ENCODE measurements at regions not wholly inside any gene's neighbourhood (a gene's known extent, or its start where the extent isn't known, plus 50 kb on each side); places are given as distances from the start of the nearest gene placed in this dataset.
A peak's percentile ranks its signal among the peaks of the same experiment; 100 is the strongest.

DNA sequence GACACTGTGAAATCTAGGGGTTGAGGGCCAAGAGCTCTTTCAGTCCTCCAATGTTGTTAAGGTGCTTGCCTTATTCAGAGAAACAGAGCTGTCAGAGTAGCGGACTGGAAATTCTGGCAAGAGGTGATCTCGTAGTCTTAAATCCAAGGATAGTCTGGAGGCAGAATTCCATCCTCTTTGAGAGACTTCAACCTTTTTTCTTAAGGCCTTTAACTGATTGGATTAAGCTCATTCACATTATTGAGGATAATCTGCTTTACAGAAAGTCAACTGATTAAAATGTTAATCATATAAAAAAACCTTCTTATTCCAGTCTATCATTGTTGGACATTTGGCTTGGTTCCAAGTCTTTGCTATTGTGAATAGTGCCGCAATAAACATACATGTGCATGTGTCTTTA lies 243.1 kb upstream of the COX7C start:
- FAIRE-seq (no peak), DNase-seq (ENCODE audit: low read depth) (no peak)
- H3K4me3 ChIP-seq (ENCODE audit: low read depth, low read length) = no peak overlapping the region
- TF ChIP-seq, protein P1, sequence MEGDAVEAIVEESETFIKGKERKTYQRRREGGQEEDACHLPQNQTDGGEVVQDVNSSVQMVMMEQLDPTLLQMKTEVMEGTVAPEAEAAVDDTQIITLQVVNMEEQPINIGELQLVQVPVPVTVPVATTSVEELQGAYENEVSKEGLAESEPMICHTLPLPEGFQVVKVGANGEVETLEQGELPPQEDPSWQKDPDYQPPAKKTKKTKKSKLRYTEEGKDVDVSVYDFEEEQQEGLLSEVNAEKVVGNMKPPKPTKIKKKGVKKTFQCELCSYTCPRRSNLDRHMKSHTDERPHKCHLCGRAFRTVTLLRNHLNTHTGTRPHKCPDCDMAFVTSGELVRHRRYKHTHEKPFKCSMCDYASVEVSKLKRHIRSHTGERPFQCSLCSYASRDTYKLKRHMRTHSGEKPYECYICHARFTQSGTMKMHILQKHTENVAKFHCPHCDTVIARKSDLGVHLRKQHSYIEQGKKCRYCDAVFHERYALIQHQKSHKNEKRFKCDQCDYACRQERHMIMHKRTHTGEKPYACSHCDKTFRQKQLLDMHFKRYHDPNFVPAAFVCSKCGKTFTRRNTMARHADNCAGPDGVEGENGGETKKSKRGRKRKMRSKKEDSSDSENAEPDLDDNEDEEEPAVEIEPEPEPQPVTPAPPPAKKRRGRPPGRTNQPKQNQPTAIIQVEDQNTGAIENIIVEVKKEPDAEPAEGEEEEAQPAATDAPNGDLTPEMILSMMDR (IDR thresholded peaks at IDR 0.05; ENCODE audit: insufficient read depth, low read length, severe bottlenecking) = no peak
- H3K27me3 ChIP-seq (ENCODE audit: control insufficient read depth, insufficient read depth, low read length) = no peaks in the 10 kb centered on the region
- H3K36me3 ChIP-seq (ENCODE audit: control insufficient read depth, insufficient read depth, low read length) = no peaks in the 10 kb centered on the region

DNA sequence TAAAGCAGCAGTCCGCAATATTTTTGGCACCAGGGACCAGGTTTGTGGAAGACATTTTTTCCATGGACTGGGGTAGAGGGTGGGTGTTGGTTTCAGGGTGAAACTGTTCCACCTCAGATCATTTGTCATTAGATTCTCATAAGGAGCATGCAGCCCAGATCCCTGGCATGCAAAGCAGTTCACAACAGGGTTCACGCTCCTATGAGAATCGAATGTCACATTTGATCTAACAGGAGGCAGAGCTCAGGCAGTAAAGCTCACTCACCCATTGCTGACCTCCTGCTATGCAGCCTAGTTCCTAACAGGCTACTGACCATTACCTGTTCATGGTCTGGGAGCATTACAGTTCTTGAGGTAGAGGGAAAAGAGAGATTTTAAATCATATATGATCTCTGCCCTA lies 241.5 kb upstream of the COX7C start:
- no peaks in the 10 kb centered on the region for H3K27me3 ChIP-seq (ENCODE audit: control insufficient read depth, insufficient read depth, low read length)
- TF ChIP-seq, protein P1 (IDR thresholded peaks at IDR 0.05; ENCODE audit: insufficient read depth, low read length, severe bottlenecking) = no peak
- no peak overlapping the region for H3K4me3 ChIP-seq (ENCODE audit: low read depth, low read length)
- FAIRE-seq = no peak
- H3K36me3 ChIP-seq (ENCODE audit: control insufficient read depth, insufficient read depth, low read length) = no peaks in the 10 kb centered on the region
- no peak for DNase-seq (ENCODE audit: low read depth)

DNA sequence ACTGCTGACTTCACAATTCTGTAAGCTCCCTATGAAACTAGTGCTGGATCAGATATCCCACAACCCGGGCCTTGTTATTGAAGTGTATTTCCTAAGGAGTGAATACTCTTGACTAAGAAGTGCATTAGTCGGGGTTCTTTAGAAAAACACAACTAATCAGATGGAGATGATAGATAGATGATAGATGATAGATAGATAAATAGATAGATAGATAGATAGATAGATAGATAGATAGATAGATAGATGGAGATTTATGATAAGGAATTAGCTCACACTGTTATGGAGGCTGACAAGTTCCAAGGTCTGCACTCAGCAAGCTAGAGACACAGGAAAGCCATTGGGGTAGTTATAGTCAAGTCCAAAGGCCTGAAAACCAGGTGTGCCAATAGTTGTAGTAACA lies 214.6 kb upstream of the COX7C start:
- no peak overlapping the region for H3K4me3 ChIP-seq (ENCODE audit: low read depth, low read length)
- TF ChIP-seq, protein P1 (IDR thresholded peaks at IDR 0.05; ENCODE audit: insufficient read depth, low read length, severe bottlenecking) = no peak
- no peak for FAIRE-seq
- DNase-seq (ENCODE audit: low read depth) = no peak
- H3K36me3 ChIP-seq (ENCODE audit: control insufficient read depth, insufficient read depth, low read length) = no peaks in the 10 kb centered on the region
- H3K27me3 ChIP-seq (ENCODE audit: control insufficient read depth, insufficient read depth, low read length) = no peaks in the 10 kb centered on the region

DNA sequence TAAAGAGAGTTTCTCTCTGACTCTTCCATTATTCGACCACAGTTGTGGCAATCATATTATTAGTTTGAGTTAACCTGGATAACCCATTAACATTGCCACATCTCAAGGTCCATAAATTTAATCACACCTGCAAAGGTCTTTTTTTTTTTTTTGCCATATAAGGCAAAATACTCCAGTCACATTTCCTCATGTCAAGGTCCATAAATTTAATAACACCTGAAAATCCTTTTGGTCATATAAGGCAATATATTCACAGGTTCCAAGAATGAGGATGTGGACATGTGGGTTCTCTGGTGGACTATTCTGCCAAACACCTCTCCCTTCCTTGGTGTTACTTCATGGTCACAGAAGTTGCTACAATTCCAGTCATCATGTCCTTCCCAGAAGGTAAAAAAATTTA lies 213.5 kb upstream of the COX7C start:
- no peaks in the 10 kb centered on the region for H3K36me3 ChIP-seq (ENCODE audit: control insufficient read depth, insufficient read depth, low read length)
- no peak overlapping the region for H3K4me3 ChIP-seq (ENCODE audit: low read depth, low read length)
- DNase-seq (ENCODE audit: low read depth) (no peak), FAIRE-seq (no peak)
- H3K27me3 ChIP-seq (ENCODE audit: control insufficient read depth, insufficient read depth, low read length) = no peaks in the 10 kb centered on the region
- TF ChIP-seq, protein P1 (IDR thresholded peaks at IDR 0.05; ENCODE audit: insufficient read depth, low read length, severe bottlenecking) = no peak

DNA sequence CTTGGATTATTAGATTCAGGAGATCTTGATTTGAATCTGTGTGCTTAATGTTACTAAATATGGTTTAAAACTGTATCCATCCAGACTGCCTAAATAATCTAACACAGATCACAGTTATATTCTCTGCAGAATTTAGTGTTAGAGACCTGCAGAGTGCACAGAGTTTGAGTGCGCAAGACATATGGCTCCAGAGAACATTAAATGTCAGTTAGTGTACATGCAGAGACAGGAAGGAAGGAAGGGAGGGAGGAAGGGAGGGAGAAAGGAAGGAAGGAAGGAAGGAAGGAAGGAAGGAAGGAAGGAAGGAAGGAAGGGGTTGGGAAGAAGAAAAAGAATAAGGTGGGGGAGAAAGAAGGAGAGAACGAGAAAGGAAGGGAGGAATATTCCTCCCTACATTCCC lies 210.0 kb upstream of the COX7C start:
- no peak for DNase-seq (ENCODE audit: low read depth)
- TF ChIP-seq, protein P1 (IDR thresholded peaks at IDR 0.05; ENCODE audit: insufficient read depth, low read length, severe bottlenecking) = no peak
- Histone ChIP-seq H3K4me3 (ENCODE audit: low read depth, low read length) (no peak overlapping the region), H3K36me3 (ENCODE audit: control insufficient read depth, insufficient read depth, low read length) (no peaks in the 10 kb centered on the region), H3K27me3 (ENCODE audit: control insufficient read depth, insufficient read depth, low read length) (no peaks in the 10 kb centered on the region)
- no peak for FAIRE-seq

DNA sequence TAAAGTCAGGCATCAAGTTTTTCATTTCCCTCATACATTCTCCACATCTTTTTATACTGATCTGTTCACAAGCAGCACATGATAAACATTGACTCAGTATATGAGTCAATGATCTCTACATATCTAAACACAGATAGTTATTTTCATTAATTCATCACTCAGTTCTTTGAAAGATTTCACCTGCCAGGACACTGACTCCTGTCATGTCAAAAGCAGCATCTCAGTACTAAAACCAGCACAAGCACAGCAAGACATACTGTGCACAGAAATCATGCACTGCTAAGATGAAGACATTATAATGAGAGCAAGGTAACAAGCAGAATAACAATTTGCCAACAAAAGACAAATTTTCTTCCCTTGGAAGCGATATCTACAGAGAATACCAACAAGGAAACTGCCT lies 206.1 kb upstream of the COX7C start:
- no peak for FAIRE-seq
- Histone ChIP-seq H3K4me3 (ENCODE audit: low read depth, low read length) (no peak overlapping the region), H3K36me3 (ENCODE audit: control insufficient read depth, insufficient read depth, low read length) (no peaks in the 10 kb centered on the region), H3K27me3 (ENCODE audit: control insufficient read depth, insufficient read depth, low read length) (no peaks in the 10 kb centered on the region)
- peak; percentile 5 for DNase-seq (ENCODE audit: low read depth)
- TF ChIP-seq, protein P1 (IDR thresholded peaks at IDR 0.05; ENCODE audit: insufficient read depth, low read length, severe bottlenecking) = no peak
